Panc1 (cell line): ENCODE measurements at regions not wholly inside any gene's neighbourhood (a gene's known extent, or its start where the extent isn't known, plus 50 kb on each side); places are given as distances from the start of the nearest gene placed in this dataset.

Experiments
- POLR2AphosphoS5 ChIP-seq: IDR thresholded peaks from 2 replicates; pipeline ENCODE4 v1.6.1; 2012; ENCODE audit warnings: mild to moderate bottlenecking, low read depth, low read length, moderate library complexity
- TF ChIP-seq, protein P1 (sequence below): fragments of 450-650 bp; IDR thresholded peaks from 2 replicates; pipeline ENCODE4 v1.5.1; 2017; ENCODE audit warnings: mild to moderate bottlenecking

DNA sequence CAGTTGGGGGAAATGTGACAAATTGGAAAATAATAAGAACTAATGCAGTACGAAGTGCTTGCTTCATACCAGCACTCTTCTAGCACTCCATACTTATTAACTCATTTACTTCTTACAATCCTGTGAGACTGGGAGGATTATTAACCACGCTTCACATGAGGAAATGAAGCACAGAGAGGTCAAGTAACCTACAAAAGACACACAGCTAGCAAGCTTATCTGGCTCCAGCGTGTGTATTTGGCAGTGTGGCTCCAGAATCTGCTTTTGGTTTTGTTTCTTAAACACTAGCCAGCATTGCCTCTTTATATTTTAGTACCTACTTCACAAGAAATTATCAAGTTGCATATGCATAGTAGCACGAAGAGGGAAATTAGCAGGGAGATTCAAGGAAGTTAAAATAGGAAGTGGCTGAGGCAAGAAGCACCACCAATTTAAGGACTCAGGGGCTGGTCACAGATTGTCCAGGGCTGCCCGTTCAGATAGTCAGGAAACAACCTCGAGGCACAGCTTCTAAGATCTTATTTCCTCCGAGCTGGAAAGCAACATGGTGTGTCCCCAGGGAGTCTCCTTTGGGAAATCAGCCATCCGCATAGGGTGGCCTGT lies 302.7 kb upstream of the PRDM1 start:
- TF ChIP-seq, protein P1, sequence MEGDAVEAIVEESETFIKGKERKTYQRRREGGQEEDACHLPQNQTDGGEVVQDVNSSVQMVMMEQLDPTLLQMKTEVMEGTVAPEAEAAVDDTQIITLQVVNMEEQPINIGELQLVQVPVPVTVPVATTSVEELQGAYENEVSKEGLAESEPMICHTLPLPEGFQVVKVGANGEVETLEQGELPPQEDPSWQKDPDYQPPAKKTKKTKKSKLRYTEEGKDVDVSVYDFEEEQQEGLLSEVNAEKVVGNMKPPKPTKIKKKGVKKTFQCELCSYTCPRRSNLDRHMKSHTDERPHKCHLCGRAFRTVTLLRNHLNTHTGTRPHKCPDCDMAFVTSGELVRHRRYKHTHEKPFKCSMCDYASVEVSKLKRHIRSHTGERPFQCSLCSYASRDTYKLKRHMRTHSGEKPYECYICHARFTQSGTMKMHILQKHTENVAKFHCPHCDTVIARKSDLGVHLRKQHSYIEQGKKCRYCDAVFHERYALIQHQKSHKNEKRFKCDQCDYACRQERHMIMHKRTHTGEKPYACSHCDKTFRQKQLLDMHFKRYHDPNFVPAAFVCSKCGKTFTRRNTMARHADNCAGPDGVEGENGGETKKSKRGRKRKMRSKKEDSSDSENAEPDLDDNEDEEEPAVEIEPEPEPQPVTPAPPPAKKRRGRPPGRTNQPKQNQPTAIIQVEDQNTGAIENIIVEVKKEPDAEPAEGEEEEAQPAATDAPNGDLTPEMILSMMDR = no peak
- no peak for TF ChIP-seq POLR2AphosphoS5
